ENCODE measurements at regions not wholly inside any gene's neighbourhood (a gene's known extent, or its start where the extent isn't known, plus 50 kb on each side); places are given as distances from the start of the nearest gene placed in this dataset.

GRCh38 chr2:145494441-145494840, 974.5 kb upstream of the ZEB2 start:
- Histone ChIP-seq H3K9me3 (ENCODE audit: control insufficient read depth in 1 of 2, low read length in 2 of 2) (no peaks in the 10 kb centered on the region), H3K27ac (ENCODE audit: low read length) (no peak overlapping the region), H3K27me3 (ENCODE audit: low read depth, low read length) (no peaks in the 10 kb centered on the region), H3K4me1 (ENCODE audit: control insufficient read depth in 1 of 2, insufficient read depth in 2 of 2, low read length in 2 of 2) (no peaks in the 10 kb centered on the region), H3K36me3 (ENCODE audit: control insufficient read depth in 1 of 2, insufficient read depth in 2 of 2, low read length in 2 of 2) (no peaks in the 10 kb centered on the region), H3K4me3 (ENCODE audit: low read depth in 1 of 2, low read length in 2 of 2) (no peak overlapping the region)

GRCh38 chr2:145488571-145488970, 968.7 kb upstream of the ZEB2 start:
- H3K4me1 ChIP-seq (ENCODE audit: control insufficient read depth in 1 of 2, insufficient read depth in 2 of 2, low read length in 2 of 2): no peaks in the 10 kb centered on the region
- H3K4me3 ChIP-seq (ENCODE audit: low read depth in 1 of 2, low read length in 2 of 2): no peak overlapping the region
- no peaks in the 10 kb centered on the region for H3K36me3 ChIP-seq (ENCODE audit: control insufficient read depth in 1 of 2, insufficient read depth in 2 of 2, low read length in 2 of 2)
- no peaks in the 10 kb centered on the region for H3K9me3 ChIP-seq (ENCODE audit: control insufficient read depth in 1 of 2, low read length in 2 of 2)
- no peaks in the 10 kb centered on the region for H3K27me3 ChIP-seq (ENCODE audit: low read depth, low read length)
- no peak overlapping the region for H3K27ac ChIP-seq (ENCODE audit: low read length)

- H3K36me3 ChIP-seq (ENCODE audit: control insufficient read depth in 1 of 2, insufficient read depth in 2 of 2, low read length in 2 of 2): no peaks in the 10 kb centered on the region
These were observed 964.7 kb upstream of the ZEB2 start for GRCh38 chr2:145484448-145485097.

GRCh38 chr2:145483854-145484253, 963.9 kb upstream of the ZEB2 start:
- H3K4me3 ChIP-seq (ENCODE audit: low read depth in 1 of 2, low read length in 2 of 2): no peak overlapping the region
- H3K36me3 ChIP-seq (ENCODE audit: control insufficient read depth in 1 of 2, insufficient read depth in 2 of 2, low read length in 2 of 2): no peaks in the 10 kb centered on the region
- H3K4me1 ChIP-seq (ENCODE audit: control insufficient read depth in 1 of 2, insufficient read depth in 2 of 2, low read length in 2 of 2): no peaks in the 10 kb centered on the region
- no peaks in the 10 kb centered on the region for H3K27me3 ChIP-seq (ENCODE audit: low read depth, low read length)
- H3K27ac ChIP-seq (ENCODE audit: low read length): no peak overlapping the region
- H3K9me3 ChIP-seq (ENCODE audit: control insufficient read depth in 1 of 2, low read length in 2 of 2): no peaks in the 10 kb centered on the region

More at GRCh38 chr2:145484448-145485097, 964.7 kb upstream of the ZEB2 start:
- no peaks in the 10 kb centered on the region for H3K27me3 ChIP-seq (ENCODE audit: low read depth, low read length)
- H3K4me1 ChIP-seq (ENCODE audit: control insufficient read depth in 1 of 2, insufficient read depth in 2 of 2, low read length in 2 of 2): no peaks in the 10 kb centered on the region
- no peak overlapping the region for H3K27ac ChIP-seq (ENCODE audit: low read length)
- H3K4me3 ChIP-seq (ENCODE audit: low read depth in 1 of 2, low read length in 2 of 2): no peak overlapping the region
- H3K9me3 ChIP-seq (ENCODE audit: control insufficient read depth in 1 of 2, low read length in 2 of 2): no peaks in the 10 kb centered on the region

- Histone ChIP-seq H3K27me3 (ENCODE audit: low read depth, low read length) (no peaks in the 10 kb centered on the region), H3K27ac (ENCODE audit: low read length) (no peak overlapping the region), H3K4me3 (ENCODE audit: low read depth in 1 of 2, low read length in 2 of 2) (no peak overlapping the region)
These were observed 961.5 kb upstream of the ZEB2 start for GRCh38 chr2:145481334-145481922.

GRCh38 chr2:145464866-145465265, 944.9 kb upstream of the ZEB2 start:
- no peaks in the 10 kb centered on the region for H3K36me3 ChIP-seq (ENCODE audit: control insufficient read depth in 1 of 2, insufficient read depth in 2 of 2, low read length in 2 of 2)
- no peak overlapping the region for H3K27ac ChIP-seq (ENCODE audit: low read length)
- no peak overlapping the region for H3K4me3 ChIP-seq (ENCODE audit: low read depth in 1 of 2, low read length in 2 of 2)
- no peaks in the 10 kb centered on the region for H3K9me3 ChIP-seq (ENCODE audit: control insufficient read depth in 1 of 2, low read length in 2 of 2)
- no peaks in the 10 kb centered on the region for H3K4me1 ChIP-seq (ENCODE audit: control insufficient read depth in 1 of 2, insufficient read depth in 2 of 2, low read length in 2 of 2)
- H3K27me3 ChIP-seq (ENCODE audit: low read depth, low read length): no peaks in the 10 kb centered on the region

More at GRCh38 chr2:145481334-145481922, 961.5 kb upstream of the ZEB2 start:
- no peaks in the 10 kb centered on the region for H3K4me1 ChIP-seq (ENCODE audit: control insufficient read depth in 1 of 2, insufficient read depth in 2 of 2, low read length in 2 of 2)
- no peaks in the 10 kb centered on the region for H3K36me3 ChIP-seq (ENCODE audit: control insufficient read depth in 1 of 2, insufficient read depth in 2 of 2, low read length in 2 of 2)
- H3K9me3 ChIP-seq (ENCODE audit: control insufficient read depth in 1 of 2, low read length in 2 of 2): no peaks in the 10 kb centered on the region

GRCh38 chr2:145460112-145460511, 940.2 kb upstream of the ZEB2 start:
- no peak overlapping the region for H3K4me3 ChIP-seq (ENCODE audit: low read depth in 1 of 2, low read length in 2 of 2)
- no peaks in the 10 kb centered on the region for H3K36me3 ChIP-seq (ENCODE audit: control insufficient read depth in 1 of 2, insufficient read depth in 2 of 2, low read length in 2 of 2)
- no peaks in the 10 kb centered on the region for H3K27me3 ChIP-seq (ENCODE audit: low read depth, low read length)
- no peaks in the 10 kb centered on the region for H3K9me3 ChIP-seq (ENCODE audit: control insufficient read depth in 1 of 2, low read length in 2 of 2)
- H3K27ac ChIP-seq (ENCODE audit: low read length): no peak overlapping the region
- no peaks in the 10 kb centered on the region for H3K4me1 ChIP-seq (ENCODE audit: control insufficient read depth in 1 of 2, insufficient read depth in 2 of 2, low read length in 2 of 2)

- no peaks in the 10 kb centered on the region for H3K4me1 ChIP-seq (ENCODE audit: control insufficient read depth in 1 of 2, insufficient read depth in 2 of 2, low read length in 2 of 2)
- no peaks in the 10 kb centered on the region for H3K27me3 ChIP-seq (ENCODE audit: low read depth, low read length)
- H3K36me3 ChIP-seq (ENCODE audit: control insufficient read depth in 1 of 2, insufficient read depth in 2 of 2, low read length in 2 of 2): no peaks in the 10 kb centered on the region
- no peaks in the 10 kb centered on the region for H3K9me3 ChIP-seq (ENCODE audit: control insufficient read depth in 1 of 2, low read length in 2 of 2)
- no peak overlapping the region for H3K27ac ChIP-seq (ENCODE audit: low read length)
- H3K4me3 ChIP-seq (ENCODE audit: low read depth in 1 of 2, low read length in 2 of 2): no peak overlapping the region
These were observed 911.4 kb upstream of the ZEB2 start for GRCh38 chr2:145431181-145431951.

GRCh38 chr2:145423809-145424208, 903.9 kb upstream of the ZEB2 start:
- H3K4me1 ChIP-seq (ENCODE audit: control insufficient read depth in 1 of 2, insufficient read depth in 2 of 2, low read length in 2 of 2): no peaks in the 10 kb centered on the region
- H3K27ac ChIP-seq (ENCODE audit: low read length): no peak overlapping the region
- no peaks in the 10 kb centered on the region for H3K27me3 ChIP-seq (ENCODE audit: low read depth, low read length)
- H3K9me3 ChIP-seq (ENCODE audit: control insufficient read depth in 1 of 2, low read length in 2 of 2): peaks cover 7 to 9% of the 10 kb centered on the region in 2 donors
- no peak overlapping the region for H3K4me3 ChIP-seq (ENCODE audit: low read depth in 1 of 2, low read length in 2 of 2)
- no peaks in the 10 kb centered on the region for H3K36me3 ChIP-seq (ENCODE audit: control insufficient read depth in 1 of 2, insufficient read depth in 2 of 2, low read length in 2 of 2)

- Histone ChIP-seq H3K36me3 (ENCODE audit: control insufficient read depth in 1 of 2, insufficient read depth in 2 of 2, low read length in 2 of 2) (no peaks in the 10 kb centered on the region), H3K4me1 (ENCODE audit: control insufficient read depth in 1 of 2, insufficient read depth in 2 of 2, low read length in 2 of 2) (no peaks in the 10 kb centered on the region), H3K9me3 (ENCODE audit: control insufficient read depth in 1 of 2, low read length in 2 of 2) (peaks cover 7 to 9% of the 10 kb centered on the region in 2 donors), H3K27ac (ENCODE audit: low read length) (no peak overlapping the region), H3K27me3 (ENCODE audit: low read depth, low read length) (no peaks in the 10 kb centered on the region), H3K4me3 (ENCODE audit: low read depth in 1 of 2, low read length in 2 of 2) (peak overlapping the region in 1 of 2 donors; percentile 22)
These were observed 902.7 kb upstream of the ZEB2 start for GRCh38 chr2:145422576-145422975.

GRCh38 chr2:145421841-145422240, 901.9 kb upstream of the ZEB2 start:
- Histone ChIP-seq H3K27ac (ENCODE audit: low read length) (no peak overlapping the region), H3K36me3 (ENCODE audit: control insufficient read depth in 1 of 2, insufficient read depth in 2 of 2, low read length in 2 of 2) (no peaks in the 10 kb centered on the region), H3K27me3 (ENCODE audit: low read depth, low read length) (no peaks in the 10 kb centered on the region), H3K9me3 (ENCODE audit: control insufficient read depth in 1 of 2, low read length in 2 of 2) (peaks cover 7 to 9% of the 10 kb centered on the region in 2 donors), H3K4me1 (ENCODE audit: control insufficient read depth in 1 of 2, insufficient read depth in 2 of 2, low read length in 2 of 2) (no peaks in the 10 kb centered on the region), H3K4me3 (ENCODE audit: low read depth in 1 of 2, low read length in 2 of 2) (peak overlapping the region in 1 of 2 donors; percentile 22)

Data from muscle layer of duodenum (tissue), 2 donors.